ENCODE measurements at regions not wholly inside any gene's neighbourhood (a gene's known extent, or its start where the extent isn't known, plus 50 kb on each side); places are given as distances from the start of the nearest gene placed in this dataset.

GRCh38 chr6:140956571-140957369, 1176.0 kb upstream of the GJE1 start:
- TF ChIP-seq, protein P1, sequence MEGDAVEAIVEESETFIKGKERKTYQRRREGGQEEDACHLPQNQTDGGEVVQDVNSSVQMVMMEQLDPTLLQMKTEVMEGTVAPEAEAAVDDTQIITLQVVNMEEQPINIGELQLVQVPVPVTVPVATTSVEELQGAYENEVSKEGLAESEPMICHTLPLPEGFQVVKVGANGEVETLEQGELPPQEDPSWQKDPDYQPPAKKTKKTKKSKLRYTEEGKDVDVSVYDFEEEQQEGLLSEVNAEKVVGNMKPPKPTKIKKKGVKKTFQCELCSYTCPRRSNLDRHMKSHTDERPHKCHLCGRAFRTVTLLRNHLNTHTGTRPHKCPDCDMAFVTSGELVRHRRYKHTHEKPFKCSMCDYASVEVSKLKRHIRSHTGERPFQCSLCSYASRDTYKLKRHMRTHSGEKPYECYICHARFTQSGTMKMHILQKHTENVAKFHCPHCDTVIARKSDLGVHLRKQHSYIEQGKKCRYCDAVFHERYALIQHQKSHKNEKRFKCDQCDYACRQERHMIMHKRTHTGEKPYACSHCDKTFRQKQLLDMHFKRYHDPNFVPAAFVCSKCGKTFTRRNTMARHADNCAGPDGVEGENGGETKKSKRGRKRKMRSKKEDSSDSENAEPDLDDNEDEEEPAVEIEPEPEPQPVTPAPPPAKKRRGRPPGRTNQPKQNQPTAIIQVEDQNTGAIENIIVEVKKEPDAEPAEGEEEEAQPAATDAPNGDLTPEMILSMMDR (IDR thresholded peaks at IDR 0.05; ENCODE audit: extremely low read depth, insufficient read depth, missing control alignments), result no peak
- no peak for DNase-seq (ENCODE audit: low spot score)
- in situ Hi-C loops (cut with MboI; ENCODE audit: low pct_unique_long_range_greater_than_20kb, low sequenced_read_pairs, unreplicated experiment), result no loop called here

GRCh38 chr6:140940251-140940925, 1192.3 kb upstream of the GJE1 start:
- DNase-seq (ENCODE audit: low spot score), result no peak
- TF ChIP-seq, protein P1 (IDR thresholded peaks at IDR 0.05; ENCODE audit: extremely low read depth, insufficient read depth, missing control alignments), result no peak
- in situ Hi-C loops (cut with MboI; ENCODE audit: low pct_unique_long_range_greater_than_20kb, low sequenced_read_pairs, unreplicated experiment), result no loop called here

DNA sequence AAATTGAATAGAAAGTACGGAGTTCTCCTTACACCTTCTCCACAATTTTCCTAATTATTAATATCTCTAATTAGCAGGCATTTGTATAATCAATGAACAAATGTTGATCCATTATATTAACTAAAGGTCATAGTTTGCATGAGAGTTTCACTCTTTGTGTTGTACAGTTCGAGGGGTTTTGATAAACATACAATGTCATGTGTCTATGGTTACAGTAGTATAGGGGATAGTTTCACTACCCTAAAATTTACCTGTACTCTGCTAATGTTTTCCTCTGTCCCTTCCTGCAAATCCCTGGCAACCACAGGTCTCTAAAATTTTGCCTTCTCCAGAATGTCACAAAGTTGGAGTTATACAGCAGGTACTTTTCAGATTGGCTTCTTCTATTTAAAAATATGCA, 1199.8 kb upstream of the GJE1 start:
- TF ChIP-seq, protein P1 (IDR thresholded peaks at IDR 0.05; ENCODE audit: extremely low read depth, insufficient read depth, missing control alignments), result no peak
- in situ Hi-C loops (cut with MboI; ENCODE audit: low pct_unique_long_range_greater_than_20kb, low sequenced_read_pairs, unreplicated experiment), result no loop called here
- DNase-seq (ENCODE audit: low spot score), result no peak

DNA sequence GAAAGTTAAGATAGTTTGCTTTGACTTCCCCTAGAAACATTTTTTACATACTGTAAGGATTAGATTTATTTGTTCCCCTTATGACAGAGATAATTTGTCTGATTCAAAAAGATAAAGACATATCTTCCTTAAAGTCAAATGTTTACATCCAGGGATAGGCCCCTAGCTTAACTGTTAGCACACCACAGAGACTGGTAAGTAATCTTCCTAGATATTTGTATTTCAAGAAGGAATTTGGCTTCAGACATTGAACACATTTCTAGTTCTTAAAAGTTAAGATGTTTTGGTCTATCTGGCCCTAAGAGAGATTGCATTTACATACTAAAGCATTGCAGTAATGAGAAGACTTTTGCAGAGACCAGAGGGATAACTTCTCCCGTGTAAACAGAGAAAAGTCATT, 1201.1 kb upstream of the GJE1 start:
- in situ Hi-C loops (cut with MboI; ENCODE audit: low pct_unique_long_range_greater_than_20kb, low sequenced_read_pairs, unreplicated experiment), result no loop called here
- TF ChIP-seq, protein P1 (IDR thresholded peaks at IDR 0.05; ENCODE audit: extremely low read depth, insufficient read depth, missing control alignments), result no peak
- DNase-seq (ENCODE audit: low spot score), result no peak

GRCh38 chr6:140929121-140929520, 1203.6 kb upstream of the GJE1 start:
- in situ Hi-C loops (cut with MboI; ENCODE audit: low pct_unique_long_range_greater_than_20kb, low sequenced_read_pairs, unreplicated experiment), result no loop called here
- no peak for DNase-seq (ENCODE audit: low spot score)
- TF ChIP-seq, protein P1 (IDR thresholded peaks at IDR 0.05; ENCODE audit: extremely low read depth, insufficient read depth, missing control alignments), result no peak

DNA sequence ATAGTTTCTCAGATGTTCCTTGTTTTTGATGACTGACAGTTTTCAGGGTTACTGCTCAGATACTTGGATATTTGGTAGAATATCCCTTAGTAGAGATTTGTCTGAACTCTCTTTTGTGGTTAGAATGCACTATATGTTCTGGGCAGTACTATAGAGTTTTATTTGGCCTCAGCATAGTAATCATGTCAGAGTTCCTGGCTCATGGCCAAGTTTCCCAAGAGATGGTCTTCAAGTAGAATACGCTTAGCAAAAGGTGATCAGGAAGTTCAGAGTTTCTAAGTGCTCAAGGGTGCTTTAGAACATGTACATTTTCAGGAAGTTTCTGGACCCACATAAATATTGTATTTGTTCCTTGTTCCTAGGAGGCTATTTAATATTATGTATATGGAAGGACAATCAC, 1209.7 kb upstream of the GJE1 start:
- DNase-seq (ENCODE audit: low spot score), result no peak
- TF ChIP-seq, protein P1 (IDR thresholded peaks at IDR 0.05; ENCODE audit: extremely low read depth, insufficient read depth, missing control alignments), result no peak
- in situ Hi-C loops (cut with MboI; ENCODE audit: low pct_unique_long_range_greater_than_20kb, low sequenced_read_pairs, unreplicated experiment), result no loop called here
